SK-N-SH (cell line): ENCODE measurements at regions not wholly inside any gene's neighbourhood (a gene's known extent, or its start where the extent isn't known, plus 50 kb on each side); places are given as distances from the start of the nearest gene placed in this dataset.

ENCODE experiments used
- CTCF ChIP-seq: fragments of 200-600 bp; sonication (generic); IDR thresholded peaks from 2 replicates; pipeline ENCODE4 v1.6.1; 2017; ENCODE audit warnings: antibody characterized with exemption, mild to moderate bottlenecking, moderate library complexity
- TAF1 ChIP-seq: IDR thresholded peaks from 2 replicates; pipeline ENCODE4 v1.6.1; 2012; ENCODE audit warnings: low read depth, mild to moderate bottlenecking, low read length, moderate library complexity, borderline replicate concordance

DNA sequence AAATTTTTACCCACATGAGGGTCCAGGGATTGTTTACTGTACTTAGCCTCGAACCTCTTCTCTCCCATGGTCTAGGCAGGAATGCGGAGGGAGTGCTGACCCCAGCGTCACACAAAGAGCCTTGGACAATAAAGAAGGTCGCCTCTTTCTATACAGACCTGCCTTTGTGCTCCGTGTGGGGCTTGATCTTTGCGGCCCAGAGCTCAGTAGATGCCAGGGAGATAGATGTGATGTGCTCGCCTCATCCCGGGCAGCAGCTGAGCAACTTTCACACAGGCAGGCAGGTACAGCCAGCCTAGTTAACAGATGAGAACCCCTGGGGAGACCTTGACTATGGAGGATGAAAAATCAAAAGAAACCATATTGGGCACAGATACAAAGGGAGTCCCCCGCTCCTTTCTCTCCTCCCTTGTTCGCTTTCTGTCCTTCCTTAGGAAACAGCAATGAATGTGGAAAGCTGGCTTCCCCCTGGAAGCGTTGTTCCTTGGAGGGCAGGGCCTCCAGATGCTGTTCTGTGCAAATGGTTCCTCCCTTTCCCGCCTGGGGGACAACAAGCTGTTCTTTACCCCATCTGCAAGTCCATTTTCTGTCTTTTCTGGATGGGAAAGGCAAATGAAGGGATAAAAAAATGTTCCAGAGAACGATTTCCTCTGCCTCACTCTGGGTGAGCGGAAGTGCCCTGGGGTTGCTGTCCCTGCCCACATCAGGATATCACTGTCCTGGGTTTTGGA lies 128.3 kb downstream of the OLIG3 start:
- TF ChIP-seq CTCF (no peak), TAF1 (no peak)
